ENCODE measurements at regions not wholly inside any gene's neighbourhood (a gene's known extent, or its start where the extent isn't known, plus 50 kb on each side); places are given as distances from the start of the nearest gene placed in this dataset.

GRCh38 chr18:45245091-45245511 lies 370.2 kb upstream of the SLC14A2 start:
- TF ChIP-seq REST (IDR thresholded peaks at IDR 0.05; ENCODE audit: low read depth) (no peak), TAF1 (IDR thresholded peaks at IDR 0.05; ENCODE audit: low read depth) (no peak), CREB1 (IDR thresholded peaks at IDR 0.05; ENCODE audit: low read depth) (no peak), FOXM1 (IDR thresholded peaks at IDR 0.05; ENCODE audit: borderline replicate concordance, low read depth) (no peak), USF1 (IDR thresholded peaks at IDR 0.05) (no peak), MAX (IDR thresholded peaks at IDR 0.05) (no peak), EP300 (IDR thresholded peaks at IDR 0.05; ENCODE audit: borderline replicate concordance) (no peak), CEBPB (IDR thresholded peaks at IDR 0.05) (no peak), RAD21 (IDR thresholded peaks at IDR 0.05; ENCODE audit: low read depth) (no peak), YY1 (IDR thresholded peaks at IDR 0.05; ENCODE audit: low read depth) (no peak), TEAD4 (IDR thresholded peaks at IDR 0.05) (no peak), ZBTB7A (IDR thresholded peaks at IDR 0.05; ENCODE audit: low read depth) (no peak), NFIC (IDR thresholded peaks at IDR 0.05) (no peak), EGR1 (IDR thresholded peaks at IDR 0.05) (no peak)
